ENCODE measurements at regions not wholly inside any gene's neighbourhood (a gene's known extent, or its start where the extent isn't known, plus 50 kb on each side); places are given as distances from the start of the nearest gene placed in this dataset.

- Histone ChIP-seq H3K9me3 (ENCODE audit: low read length) (no peaks in the 10 kb centered on the region), H3K27me3 (ENCODE audit: control insufficient read depth in 1 of 2, insufficient read depth in 2 of 2, low read length in 2 of 2) (peaks cover 4 to 23% of the 10 kb centered on the region in 2 experiments; a peak in 2 of 5 replicates), H3K9ac (ENCODE audit: insufficient read depth, low read depth, low read length) (no peak overlapping the region), H3K36me3 (replicated peaks in 1 of 2; ENCODE audit: control insufficient read depth in 1 of 2, insufficient read depth in 2 of 2, low read length in 2 of 2) (no peaks in the 10 kb centered on the region), H2AFZ (ENCODE audit: low read length) (no peak overlapping the region), H3K4me2 (ENCODE audit: low read depth, low read length) (no peak overlapping the region), H3K4me3 (replicated peaks in 1 of 3; ENCODE audit: insufficient read depth in 1 of 3, low read depth in 2 of 3, low read length in 3 of 3) (no peak overlapping the region), H3K4me1 (ENCODE audit: insufficient read depth, low read length) (no peaks in the 10 kb centered on the region), H3K79me2 (ENCODE audit: insufficient read depth, low read length) (no peaks in the 10 kb centered on the region), H4K20me1 (ENCODE audit: insufficient read depth, low read length) (no peaks in the 10 kb centered on the region), H3K27ac (ENCODE audit: extremely low read length, insufficient read depth, low read length) (no peak overlapping the region)
- WGBS (ENCODE audit: low lambda C conversion rate), result 0% methylated on average over 1 of the region's 1 CpG
- CTCF ChIA-PET (ENCODE audit: low intra/inter-chr PET ratio, low total read pairs), result no interaction called here
- BruUV-seq (replicated peaks), result no TSS peak
- ATAC-seq (no peak), DNase-seq (ENCODE audit: low spot score) (no peak), FAIRE-seq (no peak)
- TF ChIP-seq JUND (CRISPR knock-in tag; IDR thresholded peaks at IDR 0.05), result no peak
- no peak for TF ChIP-seq ZNF646 (CRISPR knock-in tag; IDR thresholded peaks at IDR 0.05)
- TF ChIP-seq ZNF33B (CRISPR knock-in tag; IDR thresholded peaks at IDR 0.05), result no peak
- TF ChIP-seq ZNF775 (CRISPR knock-in tag; IDR thresholded peaks at IDR 0.05; ENCODE audit: borderline replicate concordance), result no peak
- in situ Hi-C loops (cut with HindIII; ENCODE audit: extremely low pct_ligation_motif_present, low pct_unique_long_range_greater_than_20kb) (no loop called here), intact Hi-C loops (cut with micrococcal nuclease; ENCODE audit: unreplicated experiment) (no loop called here)
- POLR2A ChIA-PET, result no interaction called here
These were observed 58.1 kb upstream of the WNT4 start for GRCh38 chr1:22201023-22201422.

Measured in HepG2 (cell line).